PFSK-1 (cell line): ENCODE measurements at regions not wholly inside any gene's neighbourhood (a gene's known extent, or its start where the extent isn't known, plus 50 kb on each side); places are given as distances from the start of the nearest gene placed in this dataset.

Experiments used
- POLR2AphosphoS5 ChIP-seq: IDR thresholded peaks from 2 replicates; pipeline ENCODE4 v1.6.1; 2012; ENCODE audit warnings: low read depth, mild to moderate bottlenecking, control low read depth, low read length, moderate library complexity
- REST ChIP-seq, 2 experiments: IDR thresholded peaks; 2 replicates each; pipeline versions ENCODE4 v1.6.1 to v1.8.0; 2011 to 2012; ENCODE audit warnings: low read depth in 2 of 2, low read length in 2 of 2, control low read depth in 1 of 2, inconsistent platforms in 1 of 2, mild to moderate bottlenecking in 1 of 2, moderate library complexity in 1 of 2; ENCODE audit not compliant: insufficient read depth in 1 of 2
- SIN3A ChIP-seq: IDR thresholded peaks from 2 replicates; pipeline ENCODE4 v1.6.1; 2012; ENCODE audit warnings: mild to moderate bottlenecking, low read length, moderate library complexity, borderline replicate concordance; ENCODE audit not compliant: insufficient read depth
- TAF1 ChIP-seq: IDR thresholded peaks from 2 replicates; pipeline ENCODE4 v1.6.1; 2012; ENCODE audit warnings: low read length, control low read depth, borderline replicate concordance; ENCODE audit not compliant: insufficient read depth

- TF ChIP-seq REST (IDR thresholded peaks at IDR 0.05; ENCODE audit: insufficient read depth in 1 of 2, low read depth in 2 of 2, low read length in 2 of 2) (no peak), POLR2AphosphoS5 (no peak), SIN3A (no peak), TAF1 (no peak)
Measured at GRCh38 chr3:182445576-182445975, 347.7 kb upstream of the ATP11B start.
